Retinal pigment epithelial cell (primary cell): ENCODE measurements at regions not wholly inside any gene's neighbourhood (a gene's known extent, or its start where the extent isn't known, plus 50 kb on each side); places are given as distances from the start of the nearest gene placed in this dataset.

ENCODE experiments used
- DNase-seq: peaks from one replicate; pipeline ENCODE4 v3.0.0-alpha.2; 2010; ENCODE audit warnings: low read depth
- H3K4me3 ChIP-seq: 2 replicates; pipeline ENCODE4 v1.5.1; 2011; ENCODE audit warnings: mild to moderate bottlenecking, low read length, control low read depth, moderate library complexity
- TF ChIP-seq, protein P1 (sequence below): conservative IDR thresholded peaks from 2 replicates; pipeline ENCODE4 v1.5.1; 2011; ENCODE audit warnings: low read depth, low read length, control low read depth, inconsistent platforms

DNA sequence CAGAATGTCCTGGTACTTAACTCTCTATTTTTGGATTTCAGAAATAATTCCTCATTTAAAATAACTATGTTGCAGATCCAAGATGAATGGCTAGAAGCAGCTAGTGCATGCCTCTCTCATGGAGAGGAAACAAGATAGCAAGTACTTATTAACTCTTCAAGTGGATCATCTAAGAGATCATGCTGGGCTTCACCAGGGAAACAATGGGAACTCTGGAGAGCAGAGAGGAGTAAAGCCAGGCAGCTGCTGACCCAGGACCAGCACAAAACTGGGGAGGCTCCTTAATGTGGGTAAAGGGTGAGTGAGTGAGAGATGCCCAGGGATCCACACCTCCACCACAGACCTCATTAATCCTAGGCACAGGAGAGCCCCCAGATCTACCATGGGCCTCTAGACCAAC, 897.8 kb upstream of the ACO1 start:
- DNase-seq: no peak
- TF ChIP-seq, protein P1, sequence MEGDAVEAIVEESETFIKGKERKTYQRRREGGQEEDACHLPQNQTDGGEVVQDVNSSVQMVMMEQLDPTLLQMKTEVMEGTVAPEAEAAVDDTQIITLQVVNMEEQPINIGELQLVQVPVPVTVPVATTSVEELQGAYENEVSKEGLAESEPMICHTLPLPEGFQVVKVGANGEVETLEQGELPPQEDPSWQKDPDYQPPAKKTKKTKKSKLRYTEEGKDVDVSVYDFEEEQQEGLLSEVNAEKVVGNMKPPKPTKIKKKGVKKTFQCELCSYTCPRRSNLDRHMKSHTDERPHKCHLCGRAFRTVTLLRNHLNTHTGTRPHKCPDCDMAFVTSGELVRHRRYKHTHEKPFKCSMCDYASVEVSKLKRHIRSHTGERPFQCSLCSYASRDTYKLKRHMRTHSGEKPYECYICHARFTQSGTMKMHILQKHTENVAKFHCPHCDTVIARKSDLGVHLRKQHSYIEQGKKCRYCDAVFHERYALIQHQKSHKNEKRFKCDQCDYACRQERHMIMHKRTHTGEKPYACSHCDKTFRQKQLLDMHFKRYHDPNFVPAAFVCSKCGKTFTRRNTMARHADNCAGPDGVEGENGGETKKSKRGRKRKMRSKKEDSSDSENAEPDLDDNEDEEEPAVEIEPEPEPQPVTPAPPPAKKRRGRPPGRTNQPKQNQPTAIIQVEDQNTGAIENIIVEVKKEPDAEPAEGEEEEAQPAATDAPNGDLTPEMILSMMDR: no peak
- H3K4me3 ChIP-seq: no peak overlapping the region

- TF ChIP-seq, protein P1: no peak
- no peak for DNase-seq
- H3K4me3 ChIP-seq: no peak overlapping the region
Measured at GRCh38 chr9:31490551-31491106, 893.8 kb upstream of the ACO1 start.

- TF ChIP-seq, protein P1: no peak
- no peak for DNase-seq
- H3K4me3 ChIP-seq: no peak overlapping the region
Measured at GRCh38 chr9:31492229-31492628, 892.2 kb upstream of the ACO1 start.

DNA sequence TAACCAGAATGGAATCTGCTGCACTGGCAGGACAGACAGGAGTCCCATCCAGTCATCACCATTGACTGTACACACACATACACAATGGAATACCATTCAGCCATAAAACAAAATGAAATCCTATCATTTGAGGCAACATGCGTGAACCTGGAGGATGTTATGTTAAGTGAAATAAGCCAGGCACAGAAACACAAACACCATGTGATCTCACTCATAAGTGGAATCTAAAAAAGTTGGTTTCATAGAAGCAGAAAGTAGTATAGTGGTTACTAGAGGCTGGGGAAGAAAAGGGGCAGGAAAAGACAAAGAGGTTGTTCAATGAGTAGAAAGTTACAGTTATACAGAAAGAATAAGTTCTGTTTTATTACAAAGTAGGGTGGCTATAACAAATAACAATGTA, 884.0 kb upstream of the ACO1 start:
- H3K4me3 ChIP-seq: no peak overlapping the region
- TF ChIP-seq, protein P1: no peak
- no peak for DNase-seq

- H3K4me3 ChIP-seq: no peak overlapping the region
- TF ChIP-seq, protein P1: no peak
- no peak for DNase-seq
Measured at GRCh38 chr9:31519011-31519410, 865.4 kb upstream of the ACO1 start.

DNA sequence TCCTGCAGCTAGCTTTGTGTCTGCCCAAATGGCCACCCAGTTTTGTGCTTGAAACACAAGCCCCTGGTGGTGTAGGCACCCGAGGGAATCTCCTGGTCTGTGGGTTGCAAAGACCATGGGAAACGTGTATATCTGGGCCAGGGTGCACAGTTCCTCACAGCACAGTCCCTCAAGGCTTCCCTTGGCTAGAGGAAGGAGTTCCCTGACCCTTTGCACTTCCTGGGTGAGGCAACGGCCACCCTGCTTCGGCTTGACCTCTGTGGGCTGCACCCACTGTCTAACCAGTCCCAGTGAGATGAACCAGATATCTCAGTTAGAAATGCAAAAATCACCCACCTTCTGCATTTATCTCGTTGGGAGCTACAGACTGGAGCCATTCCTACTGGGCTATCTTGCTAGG, 865.0 kb upstream of the ACO1 start:
- DNase-seq: no peak
- TF ChIP-seq, protein P1: no peak
- no peak overlapping the region for H3K4me3 ChIP-seq

DNA sequence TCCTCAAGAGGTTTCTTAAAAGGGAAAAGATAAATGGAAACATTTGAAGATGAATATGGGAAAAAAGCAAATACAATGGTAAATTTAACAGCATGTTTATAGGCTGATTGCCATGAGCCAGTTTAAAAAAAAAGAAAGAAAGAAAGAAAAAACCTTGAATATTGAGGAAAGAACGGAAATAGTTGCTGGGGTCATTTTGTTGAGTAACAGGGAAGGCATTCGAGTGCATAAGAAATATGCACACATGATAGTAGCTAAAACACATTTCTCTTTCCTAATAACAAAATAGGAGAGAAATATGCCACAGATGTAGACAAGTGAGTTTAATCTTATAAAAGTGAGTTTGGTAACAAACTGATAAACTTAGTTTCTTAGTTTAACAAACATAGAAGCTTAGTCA, 864.6 kb upstream of the ACO1 start:
- DNase-seq: no peak
- TF ChIP-seq, protein P1: no peak
- H3K4me3 ChIP-seq: no peak overlapping the region
